GM19395 (cell line): ENCODE measurements at regions not wholly inside any gene's neighbourhood (a gene's known extent, or its start where the extent isn't known, plus 50 kb on each side); places are given as distances from the start of the nearest gene placed in this dataset.
A peak's percentile ranks its signal among the peaks of the same experiment; 100 is the strongest.
"Not testable (repeated sequence)": the region's sequence is repeated elsewhere in the genome, so short reads cannot be mapped to it uniquely, and the experiment has no call there.

ENCODE experiments used
- ATAC-seq: cut with Tn5 transposase; IDR thresholded peaks from one replicate; pipeline ENCODE4 v1.9.1; 2021; ENCODE audit warnings: mild to moderate bottlenecking, moderate library complexity; ENCODE audit not compliant: unreplicated experiment

DNA sequence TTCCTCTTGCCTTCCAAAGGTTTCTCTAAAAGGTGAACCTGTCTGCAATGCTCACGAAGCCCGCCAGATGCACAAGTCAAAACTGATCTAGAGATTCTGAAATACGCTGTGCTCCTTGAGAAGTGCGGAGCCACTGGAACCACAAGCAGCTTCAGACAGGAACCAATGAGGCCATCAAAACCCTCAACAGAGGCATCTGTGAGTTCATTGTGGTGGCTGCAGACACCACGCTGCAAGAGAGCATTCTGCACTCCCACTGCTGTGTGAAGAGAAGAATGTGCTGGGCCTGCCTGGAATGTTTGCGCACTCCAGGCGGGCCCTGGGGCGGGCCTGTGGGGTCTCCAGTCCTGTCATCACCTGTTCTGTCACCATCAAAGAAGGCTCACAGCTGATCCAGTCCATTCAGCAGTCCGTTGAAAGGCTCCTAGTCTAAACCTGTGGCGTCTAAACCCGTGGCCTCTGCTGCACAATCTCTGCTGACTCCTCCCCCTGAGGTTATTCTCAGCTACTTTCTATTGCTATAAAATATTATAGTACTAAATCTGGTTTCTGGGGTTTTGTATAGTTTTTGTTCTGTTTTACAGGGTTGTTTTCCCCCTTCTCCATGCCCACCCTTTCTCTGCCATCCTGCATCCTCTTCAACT, 187.4 kb downstream of the FAM72C start:
- not testable (repeated sequence) for ATAC-seq

GRCh38 chr1:143778178-143778577, 193.6 kb downstream of the FAM72C start:
- peak; percentile 54 for ATAC-seq

DNA sequence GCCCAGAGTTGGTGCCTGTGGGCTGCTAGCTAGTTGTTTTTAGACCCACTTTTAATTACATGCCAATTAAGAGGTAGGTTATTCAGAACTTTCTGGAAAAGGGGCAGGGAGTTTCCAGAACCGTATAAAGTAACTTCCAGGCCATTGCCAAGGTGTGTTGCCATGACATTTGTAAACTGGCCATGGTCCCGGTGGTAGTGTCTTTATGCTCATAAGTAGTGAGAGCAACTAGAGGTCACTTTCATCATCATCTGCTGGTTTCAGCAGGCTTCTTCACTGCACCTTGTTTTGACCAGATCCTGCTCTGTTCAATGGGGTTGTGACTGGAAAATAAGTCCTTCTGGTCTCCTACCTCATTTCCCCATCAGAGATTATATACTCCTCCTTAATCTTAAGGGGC, 207.0 kb downstream of the FAM72C start:
- not testable (repeated sequence) for ATAC-seq

- not testable (repeated sequence) for ATAC-seq
Observed at GRCh38 chr1:143760366-143760765, 211.4 kb downstream of the FAM72C start.

DNA sequence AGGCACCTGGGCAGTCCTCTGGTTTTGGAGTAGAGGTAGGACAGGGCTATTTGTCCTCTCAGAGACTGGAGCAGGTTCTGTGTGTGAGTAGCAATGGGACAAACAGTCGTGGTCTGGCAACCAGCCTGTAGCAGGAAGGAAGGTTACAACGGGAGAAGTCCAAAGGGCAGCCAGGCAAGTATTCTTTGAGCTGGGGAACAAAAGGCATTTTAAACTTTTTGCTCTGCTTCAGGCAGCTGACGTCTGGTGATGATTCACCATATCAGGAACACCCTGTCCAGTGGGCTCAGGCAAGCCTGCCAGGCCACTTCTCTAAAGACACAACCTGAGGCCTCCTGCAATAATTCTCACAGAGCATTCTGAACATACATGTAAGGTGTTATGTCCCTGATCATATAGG, 215.8 kb downstream of the FAM72C start:
- not testable (repeated sequence) for ATAC-seq

DNA sequence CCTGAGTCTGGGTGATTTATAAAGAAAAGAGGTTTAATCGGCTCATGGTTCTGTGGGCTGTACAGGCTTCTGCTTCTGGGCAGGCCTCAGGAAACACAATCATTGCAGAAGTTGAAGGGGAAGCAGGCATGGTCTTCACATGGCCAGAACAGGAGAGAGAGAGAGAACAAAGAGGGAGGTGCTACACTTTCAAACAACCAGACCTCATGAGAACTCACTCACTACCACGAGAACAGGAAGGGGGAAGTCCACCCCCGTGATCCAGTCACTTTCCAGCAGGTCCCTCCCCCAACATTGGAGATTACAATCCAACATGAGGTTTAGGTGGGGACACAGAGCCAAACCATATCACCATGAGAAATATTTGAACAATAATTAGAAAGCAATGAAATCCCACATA, 222.9 kb downstream of the FAM72C start:
- ATAC-seq = no peak

DNA sequence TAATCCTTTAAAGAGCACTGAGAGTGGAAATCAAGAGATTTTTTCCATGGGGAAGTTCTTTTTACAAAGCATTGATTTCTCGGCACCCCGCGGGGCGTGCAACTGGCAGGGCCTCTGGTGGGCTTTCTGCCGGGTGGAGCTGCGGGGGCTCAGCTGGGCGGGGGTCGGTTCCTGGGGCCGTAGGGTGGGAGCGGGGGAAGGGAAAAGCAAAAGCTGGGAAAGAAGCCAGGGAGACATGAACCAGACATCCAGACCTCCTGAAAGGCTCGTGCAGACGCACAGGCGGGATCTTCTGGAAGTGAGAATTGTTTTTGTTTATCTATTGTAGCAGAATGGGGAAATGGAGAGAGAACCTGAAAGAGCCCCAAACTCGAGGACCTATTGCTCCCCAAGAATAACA, 235.2 kb downstream of the FAM72C start:
- ATAC-seq = no peak

GRCh38 chr1:143735764-143736461, 235.9 kb downstream of the FAM72C start:
- no peak for ATAC-seq

DNA sequence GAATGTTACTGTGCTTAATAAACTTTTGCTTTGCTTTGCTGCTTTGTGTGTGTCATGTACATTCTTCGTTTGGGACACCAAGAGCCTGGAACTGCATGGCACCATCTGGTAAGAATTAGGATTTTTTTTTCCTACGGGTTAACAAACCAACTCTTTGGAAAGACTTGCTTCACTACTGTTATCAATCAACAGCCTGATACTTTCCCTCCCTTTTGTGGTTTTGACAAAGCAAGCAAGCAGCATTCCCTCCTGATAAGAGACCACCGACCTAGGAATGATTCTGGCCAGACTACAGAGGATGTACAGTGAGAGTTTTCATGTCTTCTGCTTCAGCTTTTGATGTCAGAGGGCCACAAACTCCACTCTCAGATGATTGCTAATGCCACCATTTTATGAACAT, 237.5 kb downstream of the FAM72C start:
- not testable (repeated sequence) for ATAC-seq

- ATAC-seq = not testable (repeated sequence)
Observed at GRCh38 chr1:143730890-143731289, 240.9 kb downstream of the FAM72C start.

DNA sequence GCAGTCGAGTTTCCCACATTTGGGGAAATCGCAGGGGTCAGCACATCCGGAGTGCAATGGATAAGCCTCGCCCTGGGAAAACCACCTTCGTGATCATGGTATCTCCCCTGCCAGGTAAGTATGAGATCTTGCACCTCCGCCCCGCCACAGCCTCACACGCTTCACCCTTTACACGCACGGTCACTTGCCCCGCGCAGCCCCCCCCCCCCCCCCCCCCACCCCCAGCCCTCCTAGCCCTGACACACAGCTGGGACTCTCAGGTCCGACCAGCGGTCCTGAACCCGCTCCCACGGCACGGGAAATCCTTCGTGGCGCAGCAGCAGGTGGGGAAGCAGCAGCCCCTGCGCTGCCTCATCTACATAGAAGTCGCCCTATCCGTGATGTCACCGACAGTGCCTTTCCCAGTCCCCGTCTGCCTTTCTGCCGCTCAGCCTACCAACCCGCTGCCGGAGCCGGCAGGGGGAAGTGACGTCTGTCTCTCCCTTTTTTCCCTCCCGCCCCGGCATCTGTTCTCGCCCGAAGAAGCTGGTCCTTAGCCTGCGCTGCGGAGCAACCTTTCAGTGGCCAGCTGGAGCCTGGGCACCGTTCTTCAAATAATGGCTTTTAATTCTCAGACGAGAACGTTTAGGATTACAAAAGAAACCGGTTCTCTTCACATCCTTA, 242.2 kb downstream of the FAM72C start:
- peak; percentile 66 for ATAC-seq

DNA sequence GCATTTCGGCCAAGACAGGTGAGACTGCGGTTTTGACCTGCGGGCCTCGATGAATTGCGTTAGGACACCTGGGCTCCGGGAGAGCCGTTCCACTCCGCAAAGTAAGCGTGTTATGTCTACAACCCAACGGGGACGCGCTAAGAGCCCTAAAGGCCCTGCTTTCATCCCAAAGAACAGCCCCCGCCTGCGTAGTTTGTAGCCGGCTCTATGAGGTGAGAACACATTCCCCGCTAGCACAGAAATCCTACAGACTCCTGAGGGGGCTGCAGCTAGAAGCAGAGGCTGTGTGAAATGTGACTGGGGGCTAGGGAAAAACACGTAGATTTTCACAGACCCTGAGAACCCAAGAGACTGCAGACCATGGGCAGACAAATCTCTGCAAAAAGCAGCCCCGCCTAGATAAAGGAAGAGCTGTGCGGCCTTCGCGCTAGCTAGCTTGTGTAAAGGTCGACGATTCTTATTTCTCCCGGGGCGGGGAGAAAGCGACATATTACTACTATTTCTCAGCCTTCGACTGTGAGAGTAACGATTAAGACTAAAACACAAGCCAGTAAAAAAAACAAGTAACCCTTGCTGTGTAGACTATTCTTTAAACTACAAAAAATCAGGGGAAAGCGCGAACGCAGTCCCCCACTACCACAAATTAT, 242.9 kb downstream of the FAM72C start:
- peak; percentile 98 for ATAC-seq

DNA sequence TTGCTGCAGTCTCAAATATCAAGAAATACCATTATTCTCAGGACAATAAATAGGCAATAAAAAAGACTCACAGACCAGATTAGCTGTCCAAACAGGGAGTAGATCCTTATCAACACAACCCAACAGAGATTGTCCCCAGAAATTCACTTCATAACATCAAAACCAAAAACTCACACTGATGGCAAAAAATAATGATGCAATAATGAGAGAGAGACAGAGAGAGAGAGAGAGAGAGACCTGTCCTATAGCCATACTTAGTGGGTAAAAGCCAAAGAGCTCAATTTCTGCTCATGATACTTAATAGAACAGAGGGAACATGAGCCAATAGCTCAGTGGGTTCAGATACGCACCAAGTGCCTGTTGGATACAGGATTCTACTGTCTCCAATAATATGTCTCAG, 244.5 kb downstream of the FAM72C start:
- ATAC-seq = no peak

GRCh38 chr1:143721024-143721373, 250.8 kb downstream of the FAM72C start:
- ATAC-seq = no peak

DNA sequence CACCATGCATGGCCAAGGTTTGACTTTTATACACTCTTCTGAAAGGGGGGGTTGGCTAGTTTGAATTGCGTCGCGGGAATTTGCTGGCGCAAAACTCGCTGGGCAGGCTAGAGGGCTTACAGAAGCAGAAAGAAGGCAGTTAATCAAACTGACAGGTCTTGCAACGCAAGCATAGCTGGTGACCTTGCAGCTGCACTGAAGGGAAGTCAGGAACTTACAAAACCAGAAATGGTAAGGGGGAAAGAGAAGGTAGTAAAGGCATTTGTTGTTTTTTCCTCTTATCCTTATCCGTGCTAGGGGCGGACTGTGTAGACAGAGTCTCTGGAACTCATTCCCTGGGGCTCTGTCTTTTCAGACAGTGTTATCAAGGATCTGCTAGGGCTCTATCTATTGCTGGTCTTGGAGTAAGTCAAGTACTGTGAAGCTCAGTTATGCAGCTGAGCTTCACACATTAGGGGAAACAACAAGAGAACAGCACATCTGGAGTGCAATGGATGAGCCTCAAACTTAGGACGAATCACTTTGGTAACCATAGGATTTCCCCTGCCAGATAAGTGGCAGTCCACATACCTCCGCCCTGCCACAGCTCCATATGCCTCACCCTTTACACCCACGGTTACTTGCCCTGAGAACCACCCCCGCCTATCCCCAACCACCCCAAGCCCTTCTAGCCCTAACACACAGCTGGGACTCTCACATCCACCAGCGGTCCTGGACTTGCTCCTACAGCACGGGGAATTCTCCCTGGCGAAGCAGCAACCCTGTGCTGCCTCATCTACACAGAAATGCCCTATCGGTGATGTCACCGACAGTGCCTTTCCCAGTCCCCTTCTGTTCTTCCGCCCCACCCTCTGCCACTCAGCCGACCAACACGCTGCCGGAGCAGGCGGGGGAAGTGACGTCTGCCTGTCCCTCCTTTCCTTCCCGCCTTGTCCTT, 251.4 kb downstream of the FAM72C start:
- no peak for ATAC-seq

DNA sequence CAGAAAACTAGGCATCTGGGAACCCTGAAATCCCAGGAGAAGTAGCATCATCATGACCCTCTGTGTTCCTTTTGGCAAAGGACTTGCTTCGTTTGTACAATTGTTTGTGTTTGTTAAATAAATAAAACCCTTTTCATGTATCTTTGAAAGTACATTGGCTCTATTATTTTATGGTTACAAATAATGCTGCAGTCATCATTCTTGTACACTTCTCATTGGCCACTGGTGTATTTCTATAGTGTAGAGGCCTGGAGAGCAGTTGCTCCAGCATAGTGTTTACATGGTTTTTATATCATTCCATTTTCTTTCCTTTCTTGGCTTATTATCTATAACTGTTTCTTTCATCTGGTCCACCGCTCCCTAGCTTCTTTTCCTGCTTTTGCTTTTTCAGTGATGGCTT, 253.3 kb downstream of the FAM72C start:
- ATAC-seq = no peak

DNA sequence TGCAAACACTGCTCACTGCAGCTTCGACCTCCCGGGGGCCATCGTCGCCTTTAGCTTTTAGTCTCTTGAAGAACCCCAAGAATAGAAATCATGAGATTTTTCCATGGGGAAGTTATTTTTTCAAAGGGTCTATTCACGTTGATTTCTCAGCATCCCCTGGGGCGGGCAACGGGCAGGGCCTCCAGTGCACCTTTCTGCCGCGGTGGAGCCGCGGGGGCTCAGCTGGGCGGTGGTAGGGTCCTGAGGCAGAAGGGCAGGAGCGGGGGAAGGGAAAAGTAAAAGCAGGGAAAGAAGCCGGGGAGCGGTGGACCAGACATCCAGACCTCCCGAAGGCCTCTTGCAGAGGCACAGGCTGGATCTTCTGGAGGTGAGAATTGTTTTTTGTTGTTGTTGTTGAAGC, 253.8 kb downstream of the FAM72C start:
- no peak for ATAC-seq

- ATAC-seq = no peak
Observed at GRCh38 chr1:143717434-143717833, 254.4 kb downstream of the FAM72C start.

DNA sequence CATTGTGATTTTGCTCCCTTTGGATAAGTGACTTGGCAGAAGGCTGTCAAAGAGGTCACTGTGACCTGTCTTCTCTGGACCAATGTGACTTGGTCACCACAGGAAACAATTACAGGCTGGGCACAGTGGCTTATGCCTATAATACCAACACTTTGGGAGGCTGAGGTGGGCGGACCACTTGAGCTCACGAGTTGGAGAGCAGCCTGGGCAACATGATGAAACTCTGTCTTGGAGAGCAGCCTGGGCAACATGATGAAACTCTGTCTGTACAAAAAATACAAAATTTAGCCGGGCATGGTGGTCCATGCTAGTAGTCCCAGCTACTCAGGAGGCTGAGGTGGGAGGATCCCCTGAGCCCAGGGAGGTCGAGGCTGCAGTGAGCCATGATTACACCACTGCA, 256.9 kb downstream of the FAM72C start:
- not testable (repeated sequence) for ATAC-seq

GRCh38 chr1:143709606-143710259, 262.1 kb downstream of the FAM72C start:
- not testable (repeated sequence) for ATAC-seq
